HepG2 (cell line): ENCODE measurements at regions not wholly inside any gene's neighbourhood (a gene's known extent, or its start where the extent isn't known, plus 50 kb on each side); places are given as distances from the start of the nearest gene placed in this dataset.

Experiments used
- HOXA3 ChIP-seq: sonication (generic); formaldehyde crosslinking; IDR thresholded peaks from 2 replicates; pipeline ENCODE4 v1.5.0; 2020; ENCODE audit warnings: missing genetic modification reagents
- MIER2 ChIP-seq: IDR thresholded peaks from 2 replicates; pipeline ENCODE4 v1.6.1; 2016; ENCODE audit warnings: missing biosample characterization, missing genetic modification reagents
- MTA1 ChIP-seq: sonication (generic); formaldehyde crosslinking; IDR thresholded peaks from 2 replicates; pipeline ENCODE4 v1.4.0; 2020; ENCODE audit warnings: missing genetic modification reagents, mild to moderate bottlenecking, borderline replicate concordance
- NCOA5 ChIP-seq: sonication (generic); formaldehyde crosslinking; IDR thresholded peaks from 2 replicates; pipeline ENCODE4 v1.4.0; 2020; ENCODE audit warnings: missing genetic modification reagents
- NPAS2 ChIP-seq: sonication (generic); formaldehyde crosslinking; IDR thresholded peaks from 2 replicates; pipeline ENCODE4 v1.8.0; 2022; ENCODE audit warnings: mild to moderate bottlenecking, missing genetic modification reagents, borderline replicate concordance
- NR2F1 ChIP-seq, 2 experiments: fragments of 450-650 bp in 1 of 2; formaldehyde crosslinking in 1 of 2; IDR thresholded peaks; 2 replicates each; pipeline versions ENCODE4 v1.5.0 to v1.6.1; 2016 to 2020; ENCODE audit warnings: mild to moderate bottlenecking in 1 of 2, missing compliant biosample characterization in 1 of 2, missing genetic modification reagents in 1 of 2, moderate library complexity in 1 of 2
- SALL1 ChIP-seq: sonication (generic); formaldehyde crosslinking; IDR thresholded peaks from 2 replicates; pipeline ENCODE4 v1.8.0; 2022; ENCODE audit warnings: mild to moderate bottlenecking, missing genetic modification reagents
- SMAD3 ChIP-seq: sonication (generic); formaldehyde crosslinking; IDR thresholded peaks from 2 replicates; pipeline ENCODE4 v1.4.0; 2020; ENCODE audit warnings: missing genetic modification reagents
- TAF1 ChIP-seq: sonication (generic); formaldehyde crosslinking; IDR thresholded peaks from 2 replicates; pipeline ENCODE4 v1.4.0; 2020; ENCODE audit warnings: missing genetic modification reagents
- TAF15 ChIP-seq: fragments of 200-400 bp; formaldehyde crosslinking; IDR thresholded peaks from one replicate; pipeline ENCODE4 v1.6.1; 2018; ENCODE audit warnings: mild to moderate bottlenecking, low read depth, low read length; ENCODE audit not compliant: poor library complexity, severe bottlenecking
- ZHX1 ChIP-seq: sonication (generic); formaldehyde crosslinking; IDR thresholded peaks from 2 replicates; pipeline ENCODE4 v1.8.1; 2022; ENCODE audit warnings: low read depth, mild to moderate bottlenecking, missing genetic modification reagents
- ZNF101 ChIP-seq: sonication (generic); formaldehyde crosslinking; IDR thresholded peaks from 2 replicates; pipeline ENCODE4 v1.4.0; 2020; ENCODE audit warnings: mild to moderate bottlenecking, low read depth, missing genetic modification reagents, borderline replicate concordance
- ZNF20 ChIP-seq: sonication (generic); formaldehyde crosslinking; IDR thresholded peaks from 2 replicates; pipeline ENCODE4 v1.4.0; 2020; ENCODE audit warnings: mild to moderate bottlenecking, moderate library complexity, missing genetic modification reagents
- ZNF207 ChIP-seq: fragments of 450-650 bp; IDR thresholded peaks from 2 replicates; pipeline ENCODE4 v1.6.1; 2016; ENCODE audit warnings: antibody characterized with exemption, borderline replicate concordance
- ZSCAN21 ChIP-seq: sonication (generic); formaldehyde crosslinking; IDR thresholded peaks from 2 replicates; pipeline ENCODE4 v1.8.0; 2022; ENCODE audit warnings: mild to moderate bottlenecking, missing genetic modification reagents, moderate library complexity, borderline replicate concordance
- TF ChIP-seq, protein P1 (sequence below): sonication (generic); formaldehyde crosslinking; IDR thresholded peaks from 2 replicates; pipeline ENCODE4 v1.4.0; 2020; ENCODE audit warnings: missing genetic modification reagents
- TF ChIP-seq, protein P2 (sequence below), 2 experiments: IDR thresholded peaks; 2 replicates each; pipeline ENCODE4 v1.6.1; 2011 to 2012; ENCODE audit warnings: low read length in 2 of 2, borderline replicate concordance in 1 of 2, low read depth in 1 of 2, mild to moderate bottlenecking in 1 of 2, moderate library complexity in 1 of 2
- TF ChIP-seq, protein P3 (sequence below): sonication (generic); formaldehyde crosslinking; IDR thresholded peaks from 2 replicates; pipeline ENCODE4 v1.4.0; 2020; ENCODE audit warnings: missing genetic modification reagents, borderline replicate concordance

- TF ChIP-seq, protein P1, sequence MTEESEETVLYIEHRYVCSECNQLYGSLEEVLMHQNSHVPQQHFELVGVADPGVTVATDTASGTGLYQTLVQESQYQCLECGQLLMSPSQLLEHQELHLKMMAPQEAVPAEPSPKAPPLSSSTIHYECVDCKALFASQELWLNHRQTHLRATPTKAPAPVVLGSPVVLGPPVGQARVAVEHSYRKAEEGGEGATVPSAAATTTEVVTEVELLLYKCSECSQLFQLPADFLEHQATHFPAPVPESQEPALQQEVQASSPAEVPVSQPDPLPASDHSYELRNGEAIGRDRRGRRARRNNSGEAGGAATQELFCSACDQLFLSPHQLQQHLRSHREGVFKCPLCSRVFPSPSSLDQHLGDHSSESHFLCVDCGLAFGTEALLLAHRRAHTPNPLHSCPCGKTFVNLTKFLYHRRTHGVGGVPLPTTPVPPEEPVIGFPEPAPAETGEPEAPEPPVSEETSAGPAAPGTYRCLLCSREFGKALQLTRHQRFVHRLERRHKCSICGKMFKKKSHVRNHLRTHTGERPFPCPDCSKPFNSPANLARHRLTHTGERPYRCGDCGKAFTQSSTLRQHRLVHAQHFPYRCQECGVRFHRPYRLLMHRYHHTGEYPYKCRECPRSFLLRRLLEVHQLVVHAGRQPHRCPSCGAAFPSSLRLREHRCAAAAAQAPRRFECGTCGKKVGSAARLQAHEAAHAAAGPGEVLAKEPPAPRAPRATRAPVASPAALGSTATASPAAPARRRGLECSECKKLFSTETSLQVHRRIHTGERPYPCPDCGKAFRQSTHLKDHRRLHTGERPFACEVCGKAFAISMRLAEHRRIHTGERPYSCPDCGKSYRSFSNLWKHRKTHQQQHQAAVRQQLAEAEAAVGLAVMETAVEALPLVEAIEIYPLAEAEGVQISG (CRISPR knock-in tag), result peak; percentile 84
- peak; percentile 98 for TF ChIP-seq SALL1 (CRISPR knock-in tag)
- TF ChIP-seq, protein P2, sequence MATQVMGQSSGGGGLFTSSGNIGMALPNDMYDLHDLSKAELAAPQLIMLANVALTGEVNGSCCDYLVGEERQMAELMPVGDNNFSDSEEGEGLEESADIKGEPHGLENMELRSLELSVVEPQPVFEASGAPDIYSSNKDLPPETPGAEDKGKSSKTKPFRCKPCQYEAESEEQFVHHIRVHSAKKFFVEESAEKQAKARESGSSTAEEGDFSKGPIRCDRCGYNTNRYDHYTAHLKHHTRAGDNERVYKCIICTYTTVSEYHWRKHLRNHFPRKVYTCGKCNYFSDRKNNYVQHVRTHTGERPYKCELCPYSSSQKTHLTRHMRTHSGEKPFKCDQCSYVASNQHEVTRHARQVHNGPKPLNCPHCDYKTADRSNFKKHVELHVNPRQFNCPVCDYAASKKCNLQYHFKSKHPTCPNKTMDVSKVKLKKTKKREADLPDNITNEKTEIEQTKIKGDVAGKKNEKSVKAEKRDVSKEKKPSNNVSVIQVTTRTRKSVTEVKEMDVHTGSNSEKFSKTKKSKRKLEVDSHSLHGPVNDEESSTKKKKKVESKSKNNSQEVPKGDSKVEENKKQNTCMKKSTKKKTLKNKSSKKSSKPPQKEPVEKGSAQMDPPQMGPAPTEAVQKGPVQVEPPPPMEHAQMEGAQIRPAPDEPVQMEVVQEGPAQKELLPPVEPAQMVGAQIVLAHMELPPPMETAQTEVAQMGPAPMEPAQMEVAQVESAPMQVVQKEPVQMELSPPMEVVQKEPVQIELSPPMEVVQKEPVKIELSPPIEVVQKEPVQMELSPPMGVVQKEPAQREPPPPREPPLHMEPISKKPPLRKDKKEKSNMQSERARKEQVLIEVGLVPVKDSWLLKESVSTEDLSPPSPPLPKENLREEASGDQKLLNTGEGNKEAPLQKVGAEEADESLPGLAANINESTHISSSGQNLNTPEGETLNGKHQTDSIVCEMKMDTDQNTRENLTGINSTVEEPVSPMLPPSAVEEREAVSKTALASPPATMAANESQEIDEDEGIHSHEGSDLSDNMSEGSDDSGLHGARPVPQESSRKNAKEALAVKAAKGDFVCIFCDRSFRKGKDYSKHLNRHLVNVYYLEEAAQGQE (IDR thresholded peaks at IDR 0.05; ENCODE audit: borderline replicate concordance in 1 of 2, low read depth in 1 of 2, low read length in 2 of 2), result no peak
- TF ChIP-seq MTA1, result peak; percentile 96
- no peak for TF ChIP-seq ZNF20
- peak; percentile 78 for TF ChIP-seq MIER2
- no peak for TF ChIP-seq NPAS2 (CRISPR knock-in tag)
- TF ChIP-seq HOXA3 (CRISPR knock-in tag), result peak; percentile 88
- TF ChIP-seq TAF15, result no peak
- peak; percentile 45; the same call in 1 of the 2 replicates for TF ChIP-seq TAF1 (CRISPR knock-in tag)
- TF ChIP-seq ZNF207, result no peak
- peak; percentile 54 to 55; a peak in 2 of 4 replicates for TF ChIP-seq NR2F1 (CRISPR knock-in tag; IDR thresholded peaks at IDR 0.05)
- TF ChIP-seq ZHX1 (CRISPR knock-in tag), result peak; percentile 86; the same call in 1 of the 2 replicates
- 0 out of 2 replicates have a peak, but pooled peaks have one; percentile 69 for TF ChIP-seq ZNF101 (CRISPR knock-in tag)
- TF ChIP-seq NCOA5 (CRISPR knock-in tag), result no peak
- peak; percentile 89 for TF ChIP-seq ZSCAN21
- TF ChIP-seq, protein P3, sequence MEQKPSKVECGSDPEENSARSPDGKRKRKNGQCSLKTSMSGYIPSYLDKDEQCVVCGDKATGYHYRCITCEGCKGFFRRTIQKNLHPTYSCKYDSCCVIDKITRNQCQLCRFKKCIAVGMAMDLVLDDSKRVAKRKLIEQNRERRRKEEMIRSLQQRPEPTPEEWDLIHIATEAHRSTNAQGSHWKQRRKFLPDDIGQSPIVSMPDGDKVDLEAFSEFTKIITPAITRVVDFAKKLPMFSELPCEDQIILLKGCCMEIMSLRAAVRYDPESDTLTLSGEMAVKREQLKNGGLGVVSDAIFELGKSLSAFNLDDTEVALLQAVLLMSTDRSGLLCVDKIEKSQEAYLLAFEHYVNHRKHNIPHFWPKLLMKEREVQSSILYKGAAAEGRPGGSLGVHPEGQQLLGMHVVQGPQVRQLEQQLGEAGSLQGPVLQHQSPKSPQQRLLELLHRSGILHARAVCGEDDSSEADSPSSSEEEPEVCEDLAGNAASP, result peak; percentile 85
- 0 out of 2 replicates have a peak, but pooled peaks have one; percentile 56 for TF ChIP-seq SMAD3
These were observed 57.9 kb upstream of the PNMA1 start (continued) for GRCh38 chr14:73771848-73772638.
